ENCODE measurements at regions not wholly inside any gene's neighbourhood (a gene's known extent, or its start where the extent isn't known, plus 50 kb on each side); places are given as distances from the start of the nearest gene placed in this dataset.

- TF ChIP-seq, protein P1, sequence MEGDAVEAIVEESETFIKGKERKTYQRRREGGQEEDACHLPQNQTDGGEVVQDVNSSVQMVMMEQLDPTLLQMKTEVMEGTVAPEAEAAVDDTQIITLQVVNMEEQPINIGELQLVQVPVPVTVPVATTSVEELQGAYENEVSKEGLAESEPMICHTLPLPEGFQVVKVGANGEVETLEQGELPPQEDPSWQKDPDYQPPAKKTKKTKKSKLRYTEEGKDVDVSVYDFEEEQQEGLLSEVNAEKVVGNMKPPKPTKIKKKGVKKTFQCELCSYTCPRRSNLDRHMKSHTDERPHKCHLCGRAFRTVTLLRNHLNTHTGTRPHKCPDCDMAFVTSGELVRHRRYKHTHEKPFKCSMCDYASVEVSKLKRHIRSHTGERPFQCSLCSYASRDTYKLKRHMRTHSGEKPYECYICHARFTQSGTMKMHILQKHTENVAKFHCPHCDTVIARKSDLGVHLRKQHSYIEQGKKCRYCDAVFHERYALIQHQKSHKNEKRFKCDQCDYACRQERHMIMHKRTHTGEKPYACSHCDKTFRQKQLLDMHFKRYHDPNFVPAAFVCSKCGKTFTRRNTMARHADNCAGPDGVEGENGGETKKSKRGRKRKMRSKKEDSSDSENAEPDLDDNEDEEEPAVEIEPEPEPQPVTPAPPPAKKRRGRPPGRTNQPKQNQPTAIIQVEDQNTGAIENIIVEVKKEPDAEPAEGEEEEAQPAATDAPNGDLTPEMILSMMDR (conservative IDR thresholded peaks at IDR 0.05), result no peak
- TF ChIP-seq ZFX (IDR thresholded peaks at IDR 0.05), result no peak
Measured at GRCh38 chr17:77422104-77422747, 281.5 kb downstream of the SEC14L1 start.

All from C4-2B (cell line).